K562 (cell line): ENCODE measurements at regions not wholly inside any gene's neighbourhood (a gene's known extent, or its start where the extent isn't known, plus 50 kb on each side); places are given as distances from the start of the nearest gene placed in this dataset.

Source experiments
- ATAC-seq: fragments of 200-7000 bp; cut with Tn5 transposase; 3 replicates; pipeline ENCODE4 v1.9.1; 2020; ENCODE audit warnings: moderate library complexity
- BruUV-seq: library from RNA; stranded (reverse); fragments of 400-500 nt; replicated peaks from 2 replicates; lab custom pipeline; 2021; lab: Mats Ljungman, UMichigan
- CTCF ChIA-PET: fragments of 300-600 bp; formaldehyde crosslinking; extraction: SDS; loops from one replicate; lab custom pipeline; 2021; ENCODE audit warnings: low intra/inter-chr PET ratio; lab: Yijun Ruan, JAX
- POLR2A ChIA-PET: fragments of 300-600, 350-650 bp; sonication (Branson Sonifier 250); formaldehyde crosslinking; extraction: SDS; loops from one replicate; lab custom pipeline; 2021; ENCODE audit warnings: antibody characterized with exemption, inconsistent platforms; lab: Yijun Ruan, JAX
- DNase-seq, 4 experiments: peaks; one replicate each; pipeline versions ENCODE4 v3.0.0 to v3.0.0-alpha.2; 2011 to 2018; ENCODE audit warnings: low spot score in 3 of 4, mixed read lengths in 3 of 4; ENCODE audit errors: extremely low read depth in 1 of 4
- FAIRE-seq: peaks from 2 replicates; lab custom pipeline; 2011; peaks lifted over from hg19 to GRCh38; lab: Jason Lieb, UNC
- H2AFZ ChIP-seq: 2 replicates; pipeline ENCODE4 v1.6.0; 2011; ENCODE audit warnings: low read depth, low read length, control low read depth, inconsistent platforms
- H3K27ac ChIP-seq: fragments of 200-600 bp; 3 replicates; pipeline ENCODE4 v1.8.0; 2011; ENCODE audit warnings: low read depth, mild to moderate bottlenecking, control low read depth, inconsistent platforms, low read length, moderate library complexity, mixed read lengths; ENCODE audit errors: extremely low read depth
- H3K27me3 ChIP-seq, 2 experiments: fragments of 300-600 bp in 1 of 2; 2 replicates in 1 of 2; 3 replicates in 1 of 2; pipeline versions ENCODE4 v1.6.0 to v1.8.0; 2011; ENCODE audit warnings: inconsistent platforms in 2 of 2, low read length in 2 of 2, mild to moderate bottlenecking in 1 of 2, mixed read lengths in 1 of 2, moderate library complexity in 1 of 2; ENCODE audit not compliant: control insufficient read depth in 2 of 2, insufficient read depth in 2 of 2
- H3K36me3 ChIP-seq: fragments of 300-600 bp; 3 replicates; pipeline ENCODE4 v1.8.0; 2011; ENCODE audit warnings: mild to moderate bottlenecking, low read length, inconsistent platforms; ENCODE audit not compliant: control insufficient read depth, insufficient read depth
- H3K4me1 ChIP-seq, 2 experiments: fragments of 200-600 bp in 1 of 2; replicated peaks in 1 of 2; 2 replicates in 1 of 2; 3 replicates in 1 of 2; pipeline versions ENCODE4 v1.5.1 to v1.8.0; 2011; ENCODE audit warnings: inconsistent platforms in 2 of 2, low read length in 2 of 2, mild to moderate bottlenecking in 1 of 2, mixed read lengths in 1 of 2, moderate library complexity in 1 of 2; ENCODE audit not compliant: control insufficient read depth in 2 of 2, insufficient read depth in 2 of 2
- H3K4me2 ChIP-seq: 2 replicates; pipeline ENCODE4 v1.6.1; 2011; ENCODE audit warnings: low read length, control low read depth, inconsistent platforms, mixed read lengths; ENCODE audit not compliant: insufficient read depth
- H3K4me3 ChIP-seq: fragments of 200-600 bp; sonication (generic), shearing (Covaris generic); 2 replicates; pipeline ENCODE4 v1.5.1; 2016; ENCODE audit warnings: control low read depth, inconsistent platforms
- H3K79me2 ChIP-seq: fragments of 200-600 bp; 3 replicates; pipeline ENCODE4 v1.8.0; 2011; ENCODE audit warnings: low read length, inconsistent platforms; ENCODE audit not compliant: control insufficient read depth, insufficient read depth
- H3K9ac ChIP-seq, 2 experiments: 2 replicates each; pipeline versions ENCODE4 v1.6.0 to v1.6.1; 2011; ENCODE audit warnings: low read depth in 2 of 2, low read length in 2 of 2, control low read depth in 1 of 2, inconsistent platforms in 1 of 2, mild to moderate bottlenecking in 1 of 2, mixed read lengths in 1 of 2; ENCODE audit not compliant: insufficient read depth in 1 of 2
- H3K9me1 ChIP-seq: one replicate; pipeline ENCODE4 v1.6.0; 2011; ENCODE audit warnings: inconsistent platforms, mild to moderate bottlenecking, low read length, moderate library complexity; ENCODE audit not compliant: control insufficient read depth, insufficient read depth
- H3K9me3 ChIP-seq: replicated peaks from 2 replicates; pipeline ENCODE4 v1.5.1; 2011; ENCODE audit warnings: low read depth, low read length, inconsistent platforms; ENCODE audit not compliant: control insufficient read depth, insufficient read depth
- H4K20me1 ChIP-seq: replicated peaks from 2 replicates; pipeline ENCODE4 v1.6.1; 2011; ENCODE audit warnings: low read length, inconsistent platforms, mixed read lengths; ENCODE audit not compliant: control insufficient read depth, insufficient read depth
- CC2D1A ChIP-seq: fragments of 450-650 bp; IDR thresholded peaks from 2 replicates; pipeline ENCODE4 v1.6.1; 2017; ENCODE audit warnings: mild to moderate bottlenecking
- CREB3 ChIP-seq: fragments of 450-650 bp; conservative IDR thresholded peaks from 2 replicates; pipeline ENCODE4 v1.6.1; 2016; ENCODE audit warnings: missing genetic modification characterization, low read depth, mild to moderate bottlenecking, missing compliant biosample characterization, moderate library complexity
- ESRRA ChIP-seq: fragments of 450-650 bp; IDR thresholded peaks from 2 replicates; pipeline ENCODE4 v1.6.1; 2014; ENCODE audit warnings: low read depth, mild to moderate bottlenecking, moderate library complexity, borderline replicate concordance
- FOXK1 ChIP-seq: sonication (generic); formaldehyde crosslinking; IDR thresholded peaks from 2 replicates; pipeline ENCODE4 v1.8.0; 2022; ENCODE audit warnings: missing genetic modification reagents, mild to moderate bottlenecking, borderline replicate concordance
- GABPB2 ChIP-seq: fragments of 250-450 bp; sonication (Bioruptor Pico); conservative IDR thresholded peaks from 2 replicates; pipeline ENCODE4 v1.5.1; 2021; ENCODE audit warnings: mild to moderate bottlenecking
- HDGF ChIP-seq: fragments of 450-650 bp; IDR thresholded peaks from 2 replicates; pipeline ENCODE4 v1.6.1; 2016
- MAFF ChIP-seq: IDR thresholded peaks from 2 replicates; pipeline ENCODE4 v1.6.1; 2012; ENCODE audit warnings: low read length, improper control_type of control experiment
- MTA2 ChIP-seq: fragments of 450-650 bp; IDR thresholded peaks from 2 replicates; pipeline ENCODE4 v1.6.1; 2016; ENCODE audit warnings: low read depth
- NFE2 ChIP-seq: IDR thresholded peaks from 2 replicates; pipeline ENCODE4 v1.6.1; 2014; ENCODE audit warnings: antibody characterized with exemption, low read depth
- PRDM10 ChIP-seq: fragments of 450-650 bp; IDR thresholded peaks from 2 replicates; pipeline ENCODE4 v1.6.1; 2018; ENCODE audit not compliant: partially characterized antibody
- RAD21 ChIP-seq, 2 experiments: fragments of 250-450 bp in 1 of 2; fragments of 450-650 bp in 1 of 2; sonication (Bioruptor Pico) in 1 of 2; formaldehyde crosslinking in 1 of 2; IDR thresholded peaks in 1 of 2; conservative IDR thresholded peaks in 1 of 2; 2 replicates each; pipeline versions ENCODE4 v1.4.0 to v1.8.0; 2020 to 2022; ENCODE audit warnings: mild to moderate bottlenecking in 2 of 2, moderate library complexity in 1 of 2
- RHOXF2B ChIP-seq: fragments of 250-450 bp; sonication (Bioruptor Pico); conservative IDR thresholded peaks from 2 replicates; pipeline ENCODE4 v1.5.1; 2021
- TCF15 ChIP-seq: fragments of 250-450 bp; sonication (Bioruptor Pico); IDR thresholded peaks from 2 replicates; pipeline ENCODE4 v1.8.0; 2022; ENCODE audit warnings: moderate library complexity, mild to moderate bottlenecking, inconsistent platforms
- THRB ChIP-seq: fragments of 450-650 bp; formaldehyde crosslinking; conservative IDR thresholded peaks from 2 replicates; pipeline ENCODE4 v1.4.0; 2022; ENCODE audit warnings: mild to moderate bottlenecking, missing genetic modification characterization
- WHSC1 ChIP-seq: IDR thresholded peaks from one replicate; pipeline ENCODE4 v1.6.1; 2012; ENCODE audit warnings: low read length, control low read depth, inconsistent platforms
- ZBTB34 ChIP-seq: fragments of 250-450 bp; sonication (Bioruptor Pico); IDR thresholded peaks from 2 replicates; pipeline ENCODE4 v1.8.0; 2021; ENCODE audit warnings: mild to moderate bottlenecking, moderate library complexity
- WGBS: fragments of 100-300 bp; shearing (Covaris generic); methylation state at CpG from one replicate; pipeline ENCODE4 v1.1.6; 2016; ENCODE audit warnings: low coverage, mixed read lengths; ENCODE audit not compliant: insufficient coverage; ENCODE audit errors: missing lambda C conversion rate; 5-methylcytosine and 5-hydroxymethylcytosine counted together
- in situ Hi-C: fragments of 300-500 bp; cut with MboI; formaldehyde crosslinking; loops from 4 replicates; pipeline ENCODE4 v1.15.0; 2018; ENCODE audit warnings: inconsistent platforms, mixed read lengths
- intact Hi-C: fragments of 100-400 bp; cut with micrococcal nuclease; formaldehyde crosslinking; loops from 2 replicates; pipeline ENCODE4 v1.14.2; 2022

- no peak for TF ChIP-seq PRDM10
- no peak for TF ChIP-seq WHSC1
- peak; percentile 94 for TF ChIP-seq MAFF
- no peak for TF ChIP-seq RAD21 (CRISPR knock-in tag; conservative IDR thresholded peaks at IDR 0.05 in 1 of 2, IDR thresholded peaks at IDR 0.05 in 1 of 2)
- no peak for TF ChIP-seq RHOXF2B (CRISPR knock-in tag)
Observed at GRCh38 chr10:80985102-80985501, 447.4 kb downstream of the SH2D4B start (continued).

- Histone ChIP-seq H2AFZ (no peak overlapping the region), H3K4me1 (no peaks in the 10 kb centered on the region), H3K27ac (no peak overlapping the region), H3K9ac (no peak overlapping the region), H4K20me1 (no peaks in the 10 kb centered on the region), H3K4me2 (no peak overlapping the region), H3K9me1 (no peaks in the 10 kb centered on the region), H3K4me3 (no peak overlapping the region), H3K79me2 (no peaks in the 10 kb centered on the region), H3K9me3 (no peaks in the 10 kb centered on the region), H3K27me3 (no peaks in the 10 kb centered on the region), H3K36me3 (no peaks in the 10 kb centered on the region)
- FAIRE-seq (no peak), ATAC-seq (no peak), DNase-seq (no peak)
- in situ Hi-C loops (no loop called here), intact Hi-C loops (no loop called here)
- no TSS peak for BruUV-seq
- POLR2A ChIA-PET: no interaction called here
- CTCF ChIA-PET: no interaction called here
- WGBS: 3% methylated on average over 3 of the region's 3 CpGs
- TF ChIP-seq CC2D1A: no peak
- TF ChIP-seq NFE2: no peak
- TF ChIP-seq FOXK1: no peak
- no peak for TF ChIP-seq MTA2
- TF ChIP-seq ZBTB34 (CRISPR knock-in tag): no peak
- TF ChIP-seq TCF15: no peak
- no peak for TF ChIP-seq GABPB2 (CRISPR knock-in tag)
- no peak for TF ChIP-seq HDGF
- TF ChIP-seq ESRRA: no peak
- no peak for TF ChIP-seq CREB3 (tag)
- no peak for TF ChIP-seq THRB
Observed at GRCh38 chr10:80986596-80986995, 448.9 kb downstream of the SH2D4B start.
